HEK293T (cell line): ENCODE measurements at regions not wholly inside any gene's neighbourhood (a gene's known extent, or its start where the extent isn't known, plus 50 kb on each side); places are given as distances from the start of the nearest gene placed in this dataset.

Experiments
- BHLHE40 ChIP-seq: fragments of 450-650 bp; IDR thresholded peaks from 2 replicates; pipeline ENCODE4 v1.6.1; 2016; ENCODE audit warnings: mild to moderate bottlenecking, moderate library complexity, borderline replicate concordance
- ELF4 ChIP-seq: fragments of 450-650 bp; IDR thresholded peaks from 2 replicates; pipeline ENCODE4 v1.6.1; 2017; ENCODE audit warnings: antibody characterized with exemption
- FOXA1 ChIP-seq: fragments of 450-650 bp; IDR thresholded peaks from 2 replicates; pipeline ENCODE4 v1.6.1; 2016; ENCODE audit warnings: mild to moderate bottlenecking
- TARDBP ChIP-seq: fragments of 450-650 bp; IDR thresholded peaks from 2 replicates; pipeline ENCODE4 v1.6.1; 2016

DNA sequence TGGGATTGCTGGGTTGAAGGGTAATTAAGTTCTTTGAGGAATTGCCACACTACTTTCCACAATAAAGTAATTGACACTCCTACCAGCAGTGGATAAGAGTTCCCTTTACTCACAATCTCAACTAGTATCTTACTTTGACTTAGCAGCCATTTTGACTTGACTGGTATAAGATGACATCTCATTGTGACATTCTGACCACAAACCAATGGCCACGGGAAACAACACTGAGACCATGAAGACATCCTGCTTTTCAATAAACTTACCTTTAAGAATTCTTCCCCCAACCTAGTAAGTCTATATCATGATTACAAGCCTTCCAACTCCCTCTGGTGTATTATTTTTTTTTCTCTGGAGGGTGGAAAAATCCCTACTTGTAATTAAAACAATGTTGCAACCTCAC, 66.9 kb upstream of the WDR1 start:
- TF ChIP-seq BHLHE40, result no peak
- TF ChIP-seq FOXA1, result no peak
- no peak for TF ChIP-seq TARDBP
- no peak for TF ChIP-seq ELF4
